Fibroblast of lung (primary cell): ENCODE measurements at regions not wholly inside any gene's neighbourhood (a gene's known extent, or its start where the extent isn't known, plus 50 kb on each side); places are given as distances from the start of the nearest gene placed in this dataset.

Experiments
- DNase-seq, 2 donors: peaks; one replicate each; pipeline versions ENCODE4 v3.0.0 to v3.0.0-alpha.2; 2010; ENCODE audit warnings: low read depth in 2 of 2
- H2AFZ ChIP-seq: 2 replicates; pipeline ENCODE4 v1.5.1; 2012; ENCODE audit warnings: low read length, control low read depth, inconsistent platforms
- H3K27ac ChIP-seq: 2 replicates; pipeline ENCODE4 v1.5.1; 2011; ENCODE audit warnings: low read length, control low read depth; ENCODE audit not compliant: insufficient read depth
- H3K27me3 ChIP-seq: 2 replicates; pipeline ENCODE4 v1.5.1; 2011; ENCODE audit warnings: mild to moderate bottlenecking, low read length; ENCODE audit not compliant: control insufficient read depth, insufficient read depth
- H3K36me3 ChIP-seq: 2 replicates; pipeline ENCODE4 v1.5.1; 2011; ENCODE audit warnings: low read length; ENCODE audit not compliant: control insufficient read depth, insufficient read depth
- H3K4me1 ChIP-seq: 2 replicates; pipeline ENCODE4 v1.5.1; 2011; ENCODE audit warnings: low read length; ENCODE audit not compliant: control insufficient read depth, insufficient read depth; ENCODE audit errors: extremely low read depth
- H3K4me2 ChIP-seq: 2 replicates; pipeline ENCODE4 v1.5.1; 2011; ENCODE audit warnings: low read length, control low read depth; ENCODE audit not compliant: insufficient read depth; ENCODE audit errors: extremely low read depth
- H3K4me3 ChIP-seq, 4 experiments: fragments of 200-600 bp in 1 of 4; sonication (generic) in 1 of 4; replicated peaks in 1 of 4; 2 replicates each; pipeline ENCODE4 v1.5.1; 2011 to 2016; ENCODE audit warnings: low read length in 4 of 4, low read depth in 3 of 4, mild to moderate bottlenecking in 3 of 4, control low read depth in 2 of 4, inconsistent platforms in 1 of 4, mixed read lengths in 1 of 4; ENCODE audit not compliant: insufficient read depth in 1 of 4; ENCODE audit errors: control extremely low read depth in 1 of 4
- H3K79me2 ChIP-seq: 2 replicates; pipeline ENCODE4 v1.5.1; 2012; ENCODE audit warnings: mild to moderate bottlenecking, low read length, inconsistent platforms; ENCODE audit not compliant: control insufficient read depth, insufficient read depth
- H3K9ac ChIP-seq: 2 replicates; pipeline ENCODE4 v1.5.1; 2011; ENCODE audit warnings: mild to moderate bottlenecking, low read length, control low read depth; ENCODE audit not compliant: insufficient read depth
- H3K9me3 ChIP-seq: 2 replicates; pipeline ENCODE4 v1.5.1; 2012; ENCODE audit warnings: low read depth, low read length; ENCODE audit not compliant: control insufficient read depth, insufficient read depth
- H4K20me1 ChIP-seq: 2 replicates; pipeline ENCODE4 v1.5.1; 2011; ENCODE audit warnings: low read length; ENCODE audit not compliant: control insufficient read depth, insufficient read depth; ENCODE audit errors: extremely low read depth
- EZH2 ChIP-seq: IDR thresholded peaks from 2 replicates; pipeline ENCODE4 v1.5.1; 2012; ENCODE audit warnings: low read length, control low read depth, mild to moderate bottlenecking; ENCODE audit errors: missing control alignments
- TF ChIP-seq, protein P1 (sequence below), 2 donors: IDR thresholded peaks in 1 of 2; conservative IDR thresholded peaks in 1 of 2; 1 replicate in 1 of 2; 2 replicates in 1 of 2; pipeline ENCODE4 v1.5.1; 2011 to 2012; ENCODE audit warnings: low read length in 2 of 2, control low read depth in 1 of 2, inconsistent platforms in 1 of 2, low read depth in 1 of 2, mild to moderate bottlenecking in 1 of 2

DNA sequence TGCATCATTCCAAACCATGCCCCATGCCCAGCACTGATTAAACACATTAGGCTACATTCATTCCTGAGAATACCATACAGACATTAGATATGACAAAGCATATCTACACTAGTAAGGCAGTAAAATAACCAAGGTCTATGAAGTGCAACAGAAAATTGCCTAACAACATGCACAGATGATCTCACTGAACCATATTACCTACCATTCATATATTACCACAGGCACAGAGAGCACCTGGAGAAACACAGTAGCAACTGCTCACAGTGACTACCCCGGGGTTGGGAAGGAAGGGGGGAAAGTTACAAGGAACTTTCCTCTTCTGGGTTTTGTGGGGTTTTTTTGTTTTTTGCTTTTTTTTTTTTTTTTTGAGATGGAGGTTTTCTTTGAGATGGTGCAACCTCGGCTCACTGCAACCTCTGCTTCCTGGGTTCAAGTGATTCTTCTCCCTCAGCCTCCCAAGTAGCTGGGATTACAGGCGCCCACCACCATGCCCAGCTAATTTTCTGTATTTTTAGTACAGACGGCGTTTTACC, 669.6 kb downstream of the UQCRFS1 start:
- Histone ChIP-seq H3K4me1 (no peaks in the 10 kb centered on the region), H3K27me3 (no peaks in the 10 kb centered on the region), H3K27ac (no peak overlapping the region), H3K9me3 (no peaks in the 10 kb centered on the region), H3K4me2 (no peak overlapping the region), H3K79me2 (no peaks in the 10 kb centered on the region), H4K20me1 (no peaks in the 10 kb centered on the region), H3K36me3 (no peaks in the 10 kb centered on the region), H3K9ac (no peak overlapping the region), H2AFZ (no peak overlapping the region), H3K4me3 (no peak overlapping the region)
- no peak for TF ChIP-seq EZH2
- TF ChIP-seq, protein P1, sequence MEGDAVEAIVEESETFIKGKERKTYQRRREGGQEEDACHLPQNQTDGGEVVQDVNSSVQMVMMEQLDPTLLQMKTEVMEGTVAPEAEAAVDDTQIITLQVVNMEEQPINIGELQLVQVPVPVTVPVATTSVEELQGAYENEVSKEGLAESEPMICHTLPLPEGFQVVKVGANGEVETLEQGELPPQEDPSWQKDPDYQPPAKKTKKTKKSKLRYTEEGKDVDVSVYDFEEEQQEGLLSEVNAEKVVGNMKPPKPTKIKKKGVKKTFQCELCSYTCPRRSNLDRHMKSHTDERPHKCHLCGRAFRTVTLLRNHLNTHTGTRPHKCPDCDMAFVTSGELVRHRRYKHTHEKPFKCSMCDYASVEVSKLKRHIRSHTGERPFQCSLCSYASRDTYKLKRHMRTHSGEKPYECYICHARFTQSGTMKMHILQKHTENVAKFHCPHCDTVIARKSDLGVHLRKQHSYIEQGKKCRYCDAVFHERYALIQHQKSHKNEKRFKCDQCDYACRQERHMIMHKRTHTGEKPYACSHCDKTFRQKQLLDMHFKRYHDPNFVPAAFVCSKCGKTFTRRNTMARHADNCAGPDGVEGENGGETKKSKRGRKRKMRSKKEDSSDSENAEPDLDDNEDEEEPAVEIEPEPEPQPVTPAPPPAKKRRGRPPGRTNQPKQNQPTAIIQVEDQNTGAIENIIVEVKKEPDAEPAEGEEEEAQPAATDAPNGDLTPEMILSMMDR (conservative IDR thresholded peaks at IDR 0.05 in 1 of 2, IDR thresholded peaks at IDR 0.05 in 1 of 2; ENCODE audit: low read depth in 1 of 2, low read length in 2 of 2): no peak
- no peak for DNase-seq

- H3K36me3 ChIP-seq: no peaks in the 10 kb centered on the region
- TF ChIP-seq, protein P1 (conservative IDR thresholded peaks at IDR 0.05 in 1 of 2, IDR thresholded peaks at IDR 0.05 in 1 of 2; ENCODE audit: low read depth in 1 of 2, low read length in 2 of 2): no peak
- no peak for TF ChIP-seq EZH2
- H3K4me2 ChIP-seq: no peak overlapping the region
- no peaks in the 10 kb centered on the region for H3K9me3 ChIP-seq
- H3K27me3 ChIP-seq: no peaks in the 10 kb centered on the region
- no peaks in the 10 kb centered on the region for H3K4me1 ChIP-seq
- no peak for DNase-seq
- no peaks in the 10 kb centered on the region for H4K20me1 ChIP-seq
- H3K79me2 ChIP-seq: no peaks in the 10 kb centered on the region
- no peak overlapping the region for H2AFZ ChIP-seq
- no peak overlapping the region for H3K27ac ChIP-seq
- no peak overlapping the region for H3K4me3 ChIP-seq
- H3K9ac ChIP-seq: no peak overlapping the region
Measured at GRCh38 chr19:28542394-28543243, 670.3 kb downstream of the UQCRFS1 start.

DNA sequence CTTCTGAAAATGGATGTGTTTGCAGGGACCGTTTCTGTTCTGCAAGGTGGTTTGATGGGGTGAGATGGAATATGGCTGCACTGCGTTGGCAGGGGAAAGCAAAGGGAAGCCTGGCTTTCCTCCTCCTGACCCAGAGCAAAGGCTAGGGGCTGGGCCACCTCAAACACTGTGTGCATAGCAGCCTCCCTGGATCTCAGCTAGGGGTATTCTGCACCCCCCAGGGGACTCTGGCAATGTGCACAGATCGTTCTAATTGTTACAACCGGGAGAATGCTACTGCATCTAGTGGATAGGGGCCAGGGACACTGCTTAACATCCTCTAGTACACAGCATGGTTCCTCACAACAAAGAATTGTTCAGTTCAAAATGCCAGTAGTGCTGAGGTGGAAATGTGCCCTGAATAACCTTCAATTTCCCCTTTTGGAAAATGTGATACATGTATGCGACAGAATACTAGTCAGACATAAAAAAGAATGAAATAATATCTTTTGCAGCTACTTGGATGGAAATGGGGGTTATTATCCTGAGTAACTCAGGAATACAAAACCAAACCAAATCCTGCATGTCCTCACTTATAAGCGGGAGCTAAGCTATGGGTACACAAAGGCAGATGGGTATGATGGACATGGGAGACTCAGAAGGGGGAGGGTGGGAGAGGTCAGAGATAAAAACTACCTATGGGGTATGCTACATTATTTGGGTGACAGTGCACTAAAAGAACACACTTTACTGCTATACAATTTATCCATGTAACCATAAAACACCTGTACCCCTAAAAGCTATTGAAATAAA, 671.2 kb downstream of the UQCRFS1 start:
- H3K27ac ChIP-seq: no peak overlapping the region
- no peaks in the 10 kb centered on the region for H4K20me1 ChIP-seq
- no peak overlapping the region for H3K9ac ChIP-seq
- H3K4me1 ChIP-seq: no peaks in the 10 kb centered on the region
- no peak for DNase-seq
- no peak overlapping the region for H3K4me3 ChIP-seq
- no peaks in the 10 kb centered on the region for H3K27me3 ChIP-seq
- H3K9me3 ChIP-seq: no peaks in the 10 kb centered on the region
- no peaks in the 10 kb centered on the region for H3K79me2 ChIP-seq
- TF ChIP-seq EZH2: no peak
- TF ChIP-seq, protein P1 (conservative IDR thresholded peaks at IDR 0.05 in 1 of 2, IDR thresholded peaks at IDR 0.05 in 1 of 2; ENCODE audit: low read depth in 1 of 2, low read length in 2 of 2): no peak
- no peaks in the 10 kb centered on the region for H3K36me3 ChIP-seq
- no peak overlapping the region for H3K4me2 ChIP-seq
- H2AFZ ChIP-seq: no peak overlapping the region
